ENCODE measurements at regions not wholly inside any gene's neighbourhood (a gene's known extent, or its start where the extent isn't known, plus 50 kb on each side); places are given as distances from the start of the nearest gene placed in this dataset.
A peak's percentile ranks its signal among the peaks of the same experiment; 100 is the strongest.

DNA sequence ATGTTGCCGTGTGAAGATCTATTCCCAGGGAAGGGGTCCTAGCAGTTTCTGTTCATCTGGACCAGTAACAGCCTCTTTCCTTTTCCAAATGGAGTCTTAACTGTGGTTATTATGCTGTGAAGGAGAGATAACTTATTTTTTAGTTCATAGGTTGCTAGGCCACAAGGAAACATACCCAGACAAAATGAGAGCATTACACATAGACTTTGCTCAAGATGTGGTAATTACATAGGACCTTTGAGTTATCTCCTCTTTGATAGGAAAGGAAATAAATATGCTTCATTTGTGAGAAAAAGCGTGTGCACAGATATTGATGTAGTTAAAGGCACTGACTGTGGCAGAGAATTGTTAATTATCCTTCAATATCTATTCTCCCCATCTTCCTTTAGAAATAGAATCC, 52.5 kb upstream of the SNX2 start:
- Histone ChIP-seq H3K9me3 (ENCODE audit: control insufficient read depth, low read length) (no peaks in the 10 kb centered on the region), H3K27me3 (ENCODE audit: control insufficient read depth, insufficient read depth) (no peaks in the 10 kb centered on the region), H3K4me3 (ENCODE audit: low read length) (no peak overlapping the region), H3K4me1 (ENCODE audit: control insufficient read depth, insufficient read depth, low read length) (no peaks in the 10 kb centered on the region), H3K27ac (ENCODE audit: low read length) (no peak overlapping the region)
- ATAC-seq (no peak), DNase-seq (no peak)
- whole genome bisulfite sequencing = 90% methylated on average over 2 of the region's 2 CpGs
- intact Hi-C loops (cut with DNase I) = no loop called here

DNA sequence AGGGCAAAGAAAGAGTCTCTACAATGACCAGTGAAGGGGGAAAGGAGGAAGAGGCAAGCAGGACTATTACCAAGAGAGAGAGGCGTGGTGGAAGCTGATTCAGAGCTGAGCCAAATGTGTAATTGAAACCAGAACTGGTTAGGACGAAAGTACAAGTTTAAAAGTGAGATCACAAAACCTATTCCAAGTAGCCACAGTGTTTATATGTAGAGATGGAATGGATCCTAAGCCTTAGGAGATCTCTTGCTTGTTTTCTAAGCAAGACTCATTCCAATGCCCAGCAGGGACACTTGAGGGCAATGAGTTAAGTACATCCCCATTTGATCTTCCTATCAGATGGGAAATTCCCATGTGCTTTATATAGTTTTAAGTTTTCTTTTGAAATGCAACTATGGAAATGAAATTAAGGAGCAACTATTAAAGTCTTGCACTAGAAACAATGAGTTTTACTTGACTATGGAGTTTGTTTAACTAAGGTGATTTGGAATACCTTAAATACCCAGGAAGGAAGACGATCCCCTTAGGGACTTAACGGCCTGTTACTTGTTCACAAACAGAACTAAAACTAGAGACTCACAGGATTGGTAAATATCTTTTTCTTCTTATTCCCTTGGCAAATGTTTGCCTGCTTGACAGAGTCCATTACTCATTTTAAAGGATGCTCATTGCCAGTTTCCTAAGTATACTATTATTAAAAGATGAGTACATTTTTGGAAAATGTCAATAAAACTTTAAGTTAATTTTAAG, 51.1 kb upstream of the SNX2 start:
- peak; percentile 51 to 56 for ATAC-seq
- H3K9me3 ChIP-seq (ENCODE audit: control insufficient read depth, low read length) = no peaks in the 10 kb centered on the region
- intact Hi-C loops (cut with DNase I) = no loop called here
- no peak overlapping the region for H3K4me3 ChIP-seq (ENCODE audit: low read length)
- no peaks in the 10 kb centered on the region for H3K4me1 ChIP-seq (ENCODE audit: control insufficient read depth, insufficient read depth, low read length)
- no peak for DNase-seq
- 56% methylated on average over 4 of the region's 4 CpGs for WGBS
- no peaks in the 10 kb centered on the region for H3K27me3 ChIP-seq (ENCODE audit: control insufficient read depth, insufficient read depth)
- H3K27ac ChIP-seq (ENCODE audit: low read length) = no peak overlapping the region

Data from right cardiac atrium (tissue), 5 donors.